Endodermal cell (in vitro differentiated cells): ENCODE measurements at regions not wholly inside any gene's neighbourhood (a gene's known extent, or its start where the extent isn't known, plus 50 kb on each side); places are given as distances from the start of the nearest gene placed in this dataset.
"Not testable (repeated sequence)": the region's sequence is repeated elsewhere in the genome, so short reads cannot be mapped to it uniquely, and the experiment has no call there.

Experiments used
- DNase-seq: peaks from one replicate; pipeline ENCODE4 v3.0.0-alpha.2; 2017
- H3K27ac ChIP-seq: 2 replicates; pipeline ENCODE4 v1.5.1; 2013; ENCODE audit warnings: mild to moderate bottlenecking, low read depth, low read length, moderate library complexity
- H3K27me3 ChIP-seq: 2 replicates; pipeline ENCODE4 v1.6.1; 2013; ENCODE audit warnings: mild to moderate bottlenecking, low read length, moderate library complexity; ENCODE audit not compliant: insufficient read depth, control insufficient read depth, poor library complexity, severe bottlenecking
- H3K36me3 ChIP-seq: 2 replicates; pipeline ENCODE4 v1.7.0; 2013; ENCODE audit warnings: mild to moderate bottlenecking, low read length, moderate library complexity; ENCODE audit not compliant: control insufficient read depth, insufficient read depth
- H3K4me1 ChIP-seq: one replicate; pipeline ENCODE4 v1.7.0; 2013; ENCODE audit warnings: low read length; ENCODE audit not compliant: control insufficient read depth, insufficient read depth
- H3K4me3 ChIP-seq: 2 replicates; pipeline ENCODE4 v1.5.1; 2013; ENCODE audit warnings: mild to moderate bottlenecking, low read length, moderate library complexity
- H3K9ac ChIP-seq: 2 replicates; pipeline ENCODE4 v1.6.1; 2013; ENCODE audit warnings: mild to moderate bottlenecking, low read length, moderate library complexity; ENCODE audit not compliant: poor library complexity, severe bottlenecking; ENCODE audit errors: extremely low read depth
- H3K9me3 ChIP-seq: 2 replicates; pipeline ENCODE4 v1.6.1; 2013; ENCODE audit warnings: mild to moderate bottlenecking, low read length, moderate library complexity; ENCODE audit not compliant: control insufficient read depth
- H3K27ac Mint-ChIP-seq: 2 replicates; pipeline ENCODE4 v1.8.0; 2020; ENCODE audit warnings: mixed read lengths
- H3K27me3 Mint-ChIP-seq: 2 replicates; pipeline ENCODE4 v1.8.0; 2021; ENCODE audit warnings: mild to moderate bottlenecking, mixed read lengths; ENCODE audit not compliant: insufficient read depth
- H3K36me3 Mint-ChIP-seq: 2 replicates; pipeline ENCODE4 v1.8.0; 2020; ENCODE audit warnings: low read depth, mixed read lengths
- H3K4me1 Mint-ChIP-seq: 2 replicates; pipeline ENCODE4 v1.8.0; 2020; ENCODE audit warnings: mixed read lengths
- H3K4me3 Mint-ChIP-seq: 2 replicates; pipeline ENCODE4 v1.8.0; 2020; ENCODE audit warnings: mild to moderate bottlenecking, moderate library complexity, mixed read lengths
- H3K9me3 Mint-ChIP-seq: 2 replicates; pipeline ENCODE4 v1.8.0; 2020; ENCODE audit warnings: mild to moderate bottlenecking, mixed read lengths
- CTCF ChIP-seq: fragments of 200-600 bp; sonication (generic); conservative IDR thresholded peaks from 2 replicates; pipeline ENCODE4 v1.5.0; 2021; ENCODE audit warnings: antibody characterized with exemption, mild to moderate bottlenecking
- WGBS, 2 experiments: methylation state at CpG; one replicate each; pipeline versions ENCODE4 v1.1.5 to v1.1.7; 2013; ENCODE audit warnings: missing lambda C conversion rate in 2 of 2, mixed read lengths in 1 of 2; ENCODE audit not compliant: insufficient coverage in 1 of 2, insufficient read length in 1 of 2; 5-methylcytosine and 5-hydroxymethylcytosine counted together

GRCh38 chrX:9374555-9374954 is 90.3 kb upstream of the TBL1X start:
- no peaks in the 10 kb centered on the region for H3K4me1 Mint-ChIP-seq
- peaks cover 73% of the 10 kb centered on the region for H3K9me3 Mint-ChIP-seq
- Histone ChIP-seq H3K9ac (no peak overlapping the region), H3K4me3 (no peak overlapping the region), H3K4me1 (no peaks in the 10 kb centered on the region), H3K9me3 (no peaks in the 10 kb centered on the region), H3K27me3 (no peaks in the 10 kb centered on the region), H3K36me3 (no peaks in the 10 kb centered on the region), H3K27ac (no peak overlapping the region)
- no peak for DNase-seq
- H3K4me3 Mint-ChIP-seq: no peak overlapping the region
- no CpG with 5 or more reads among the region's 6 CpGs for WGBS, 2 experiments
- H3K27me3 Mint-ChIP-seq: no peaks in the 10 kb centered on the region
- no peak for TF ChIP-seq CTCF
- no peak overlapping the region for H3K27ac Mint-ChIP-seq
- H3K36me3 Mint-ChIP-seq: no peaks in the 10 kb centered on the region

DNA sequence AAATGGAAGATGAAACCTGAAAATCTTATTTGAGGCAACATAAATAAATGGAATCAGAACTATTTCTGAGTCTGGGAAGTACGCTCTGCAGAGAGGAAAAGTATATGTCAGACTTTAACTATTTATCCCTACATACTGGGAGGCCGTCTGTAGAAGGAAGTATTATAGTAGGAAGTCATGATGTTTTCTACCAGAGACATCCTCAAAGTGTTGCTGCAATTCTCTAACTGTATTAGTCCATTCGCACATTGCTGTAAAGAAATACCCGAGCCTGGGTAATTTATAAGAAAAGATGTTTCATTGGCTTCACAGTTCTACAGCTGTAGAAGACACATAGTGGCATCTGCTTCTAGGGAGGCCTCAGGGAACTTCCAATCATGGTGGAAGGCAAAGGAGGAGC is 88.7 kb upstream of the TBL1X start:
- Histone ChIP-seq H3K36me3 (no peaks in the 10 kb centered on the region), H3K9me3 (no peaks in the 10 kb centered on the region), H3K4me3 (no peak overlapping the region), H3K4me1 (no peaks in the 10 kb centered on the region), H3K27ac (no peak overlapping the region), H3K27me3 (no peaks in the 10 kb centered on the region), H3K9ac (no peak overlapping the region)
- Mint-ChIP-seq H3K9me3 (peaks cover 68% of the 10 kb centered on the region), H3K36me3 (no peaks in the 10 kb centered on the region), H3K27ac (no peak overlapping the region), H3K27me3 (no peaks in the 10 kb centered on the region), H3K4me3 (no peak overlapping the region), H3K4me1 (no peaks in the 10 kb centered on the region)
- TF ChIP-seq CTCF: no peak
- 95 to 100% methylated on average over 2 to 3 of the region's 4 CpGs for WGBS, 2 experiments
- DNase-seq: no peak

DNA sequence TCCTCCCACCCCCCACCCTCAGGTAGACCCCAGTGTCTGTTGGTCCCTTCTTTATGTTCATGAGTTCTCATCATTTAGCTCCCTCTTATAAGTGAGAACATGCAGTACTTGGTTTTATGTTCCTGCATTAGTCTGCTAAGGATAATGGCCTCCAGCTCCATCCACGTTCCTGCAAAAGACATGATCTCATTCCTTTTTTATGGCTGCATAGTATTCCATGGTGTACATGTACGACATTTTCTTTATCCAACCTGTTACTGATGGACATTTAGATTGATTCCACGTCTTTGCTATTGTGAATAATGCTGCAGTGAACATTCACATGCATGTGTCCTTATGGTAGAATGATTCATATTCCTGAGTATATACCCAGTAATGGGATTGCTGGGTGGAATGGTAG is 87.6 kb upstream of the TBL1X start:
- H3K9ac ChIP-seq, H3K4me1 Mint-ChIP-seq, H3K27ac Mint-ChIP-seq, DNase-seq, H3K27ac ChIP-seq, H3K36me3 Mint-ChIP-seq, H3K27me3 Mint-ChIP-seq, H3K36me3 ChIP-seq, H3K4me3 ChIP-seq, H3K27me3 ChIP-seq, H3K9me3 ChIP-seq, H3K4me3 Mint-ChIP-seq, H3K4me1 ChIP-seq: not testable (repeated sequence)
- H3K9me3 Mint-ChIP-seq: peaks cover 68% of the 10 kb centered on the region
- WGBS, 2 experiments: 92 to 94% methylated on average over 2 to 3 of the region's 3 CpGs

DNA sequence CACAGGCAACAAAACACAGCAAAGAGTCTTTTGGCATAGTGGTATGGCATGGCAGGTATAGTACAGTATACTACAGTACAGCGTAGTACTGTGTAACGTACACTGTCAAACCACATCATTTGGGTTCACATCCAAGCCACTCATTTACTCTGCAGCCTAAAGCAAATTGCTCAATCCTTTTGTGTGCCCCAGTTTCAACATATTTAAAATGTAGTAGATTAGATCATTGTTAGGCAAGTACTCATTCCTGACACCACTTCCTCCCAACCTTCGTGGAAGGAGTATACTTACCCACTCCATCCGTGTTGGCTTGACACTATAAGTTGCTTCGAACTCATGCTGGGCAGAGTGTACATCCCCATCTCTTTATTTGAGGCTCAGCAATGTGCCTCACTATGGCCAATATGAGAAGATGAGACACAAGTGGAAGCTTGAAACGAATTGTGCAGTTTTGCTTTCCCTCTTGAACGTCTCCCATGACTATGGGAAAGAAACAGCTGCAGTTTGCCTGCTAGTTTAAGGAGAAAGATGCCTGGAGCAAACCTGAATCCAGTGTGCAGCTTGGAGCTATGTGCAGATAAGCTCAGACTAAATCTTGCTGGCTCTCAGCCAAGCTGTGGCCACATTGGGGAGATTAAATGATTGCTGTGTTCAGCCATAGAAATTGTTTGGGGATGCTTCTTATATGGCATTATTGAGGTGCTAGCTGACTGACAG is 85.7 kb upstream of the TBL1X start:
- Histone ChIP-seq H3K36me3 (no peaks in the 10 kb centered on the region), H3K4me3 (no peak overlapping the region), H3K9me3 (no peaks in the 10 kb centered on the region), H3K27ac (no peak overlapping the region), H3K9ac (no peak overlapping the region), H3K27me3 (no peaks in the 10 kb centered on the region), H3K4me1 (no peaks in the 10 kb centered on the region)
- no peak for TF ChIP-seq CTCF
- no peaks in the 10 kb centered on the region for H3K36me3 Mint-ChIP-seq
- no peak for DNase-seq
- H3K27me3 Mint-ChIP-seq: no peaks in the 10 kb centered on the region
- peaks cover 74% of the 10 kb centered on the region for H3K9me3 Mint-ChIP-seq
- 82 to 100% methylated on average over 1 to 7 of the region's 7 CpGs for WGBS, 2 experiments
- H3K4me1 Mint-ChIP-seq: no peaks in the 10 kb centered on the region
- H3K27ac Mint-ChIP-seq: no peak overlapping the region
- no peak overlapping the region for H3K4me3 Mint-ChIP-seq
